PC-3 (cell line): ENCODE measurements at regions not wholly inside any gene's neighbourhood (a gene's known extent, or its start where the extent isn't known, plus 50 kb on each side); places are given as distances from the start of the nearest gene placed in this dataset.
A peak's percentile ranks its signal among the peaks of the same experiment; 100 is the strongest.

Experiments
- ATAC-seq: fragments of 200-7000 bp; cut with Tn5 transposase; 2 replicates; pipeline ENCODE4 v1.9.1; 2020; ENCODE audit warnings: mild to moderate bottlenecking, moderate library complexity
- BruUV-seq: library from RNA; stranded (reverse); fragments of 400-500 nt; replicated peaks from 2 replicates; lab custom pipeline; 2021; lab: Mats Ljungman, UMichigan
- CTCF ChIA-PET: fragments of 300-600 bp; sonication (Branson Sonifier 250); formaldehyde crosslinking; loops from one replicate; lab custom pipeline; 2022; ENCODE audit warnings: antibody characterized with exemption; lab: Charles Lee
- POLR2A ChIA-PET: fragments of 300-600 bp; sonication (Branson Sonifier 250); formaldehyde crosslinking; loops from one replicate; lab custom pipeline; 2022; ENCODE audit warnings: antibody characterized with exemption; ENCODE audit not compliant: unreplicated experiment; lab: Charles Lee
- DNase-seq: peaks from one replicate; pipeline ENCODE4 v3.0.0-alpha.2; 2015
- H2AFZ ChIP-seq: fragments of 300-600 bp; sonication (generic); 2 replicates; pipeline ENCODE4 v1.6.0; 2016; ENCODE audit warnings: antibody characterized with exemption, low read length
- H3F3A ChIP-seq: fragments of 300-600 bp; sonication (generic); one replicate; pipeline ENCODE4 v1.6.0; 2017; ENCODE audit warnings: antibody characterized with exemption, low read length, control low read depth, mild to moderate bottlenecking; ENCODE audit not compliant: unreplicated experiment
- H3K27ac ChIP-seq: fragments of 300-600 bp; sonication (generic); 2 replicates; pipeline ENCODE4 v1.5.1; 2016; ENCODE audit warnings: mild to moderate bottlenecking, low read length
- H3K27me3 ChIP-seq: fragments of 300-600 bp; sonication (generic); 2 replicates; pipeline ENCODE4 v1.6.1; 2016; ENCODE audit warnings: low read length, mixed read lengths
- H3K36me3 ChIP-seq: fragments of 300-600 bp; sonication (generic); 2 replicates; pipeline ENCODE4 v1.6.1; 2016; ENCODE audit warnings: low read depth, mixed run types, low read length, mixed read lengths
- H3K4me1 ChIP-seq: fragments of 300-600 bp; sonication (generic); 2 replicates; pipeline ENCODE4 v1.5.1; 2016; ENCODE audit warnings: low read length; ENCODE audit not compliant: insufficient read depth
- H3K4me2 ChIP-seq: fragments of 300-600 bp; sonication (generic); 2 replicates; pipeline ENCODE4 v1.6.0; 2016; ENCODE audit warnings: low read length
- H3K4me3 ChIP-seq: fragments of 300-600 bp; sonication (generic); 2 replicates; pipeline ENCODE4 v1.5.1; 2016; ENCODE audit warnings: mild to moderate bottlenecking, low read length, mixed read lengths
- H3K79me2 ChIP-seq: fragments of 300-600 bp; sonication (generic); 2 replicates; pipeline ENCODE4 v1.6.1; 2017; ENCODE audit warnings: low read length, mixed read lengths
- H3K9ac ChIP-seq: fragments of 300-600 bp; sonication (generic); 2 replicates; pipeline ENCODE4 v1.6.0; 2016; ENCODE audit warnings: mild to moderate bottlenecking, low read length
- H3K9me2 ChIP-seq: fragments of 300-600 bp; sonication (generic); replicated peaks from 2 replicates; pipeline ENCODE4 v1.6.1; 2016; ENCODE audit warnings: mixed run types, low read length, mixed read lengths
- H3K9me3 ChIP-seq: fragments of 300-600 bp; sonication (generic); 2 replicates; pipeline ENCODE4 v1.6.1; 2016; ENCODE audit warnings: low read length, mixed read lengths
- H4K20me1 ChIP-seq: fragments of 300-600 bp; sonication (generic); 2 replicates; pipeline ENCODE4 v1.6.1; 2016; ENCODE audit warnings: low read length, mixed read lengths
- CTCF ChIP-seq: fragments of 300-600 bp; sonication (generic); conservative IDR thresholded peaks from 2 replicates; pipeline ENCODE4 v1.5.1; 2017; ENCODE audit warnings: antibody characterized with exemption, low read depth, mild to moderate bottlenecking, low read length
- EZH2 ChIP-seq: fragments of 300-600 bp; sonication (generic); IDR thresholded peaks from one replicate; pipeline ENCODE4 v1.6.1; 2017; ENCODE audit warnings: antibody characterized with exemption, mild to moderate bottlenecking, low read length; ENCODE audit not compliant: unreplicated experiment
- EZH2phosphoT487 ChIP-seq: fragments of 300-600 bp; sonication (generic); IDR thresholded peaks from 2 replicates; pipeline ENCODE4 v1.6.1; 2018; ENCODE audit warnings: mild to moderate bottlenecking, antibody characterized with exemption, low read length, borderline replicate concordance
- intact Hi-C: fragments of 100-400 bp; cut with micrococcal nuclease; formaldehyde crosslinking; loops from 2 replicates; pipeline ENCODE4 v1.9.0; 2023

- CTCF ChIA-PET: no interaction called here
- Histone ChIP-seq H4K20me1 (no peaks in the 10 kb centered on the region), H3K4me1 (no peaks in the 10 kb centered on the region), H3K79me2 (no peaks in the 10 kb centered on the region), H3K9me3 (no peaks in the 10 kb centered on the region), H3K36me3 (no peaks in the 10 kb centered on the region), H3K9me2 (no peaks in the 10 kb centered on the region; the same call in 1 of the 2 replicates), H3F3A (no peaks in the 10 kb centered on the region), H3K27ac (no peak overlapping the region), H3K4me2 (no peak overlapping the region), H3K4me3 (no peak overlapping the region), H3K27me3 (no peaks in the 10 kb centered on the region), H2AFZ (no peak overlapping the region), H3K9ac (no peak overlapping the region)
- POLR2A ChIA-PET: no interaction called here
- DNase-seq (no peak), ATAC-seq (no peak)
- BruUV-seq: no TSS peak
- TF ChIP-seq EZH2phosphoT487 (no peak), EZH2 (no peak), CTCF (no peak)
- intact Hi-C loops: no loop called here
These were observed 873.8 kb downstream of the ROBO2 start for GRCh38 chr3:77913524-77914174.

DNA sequence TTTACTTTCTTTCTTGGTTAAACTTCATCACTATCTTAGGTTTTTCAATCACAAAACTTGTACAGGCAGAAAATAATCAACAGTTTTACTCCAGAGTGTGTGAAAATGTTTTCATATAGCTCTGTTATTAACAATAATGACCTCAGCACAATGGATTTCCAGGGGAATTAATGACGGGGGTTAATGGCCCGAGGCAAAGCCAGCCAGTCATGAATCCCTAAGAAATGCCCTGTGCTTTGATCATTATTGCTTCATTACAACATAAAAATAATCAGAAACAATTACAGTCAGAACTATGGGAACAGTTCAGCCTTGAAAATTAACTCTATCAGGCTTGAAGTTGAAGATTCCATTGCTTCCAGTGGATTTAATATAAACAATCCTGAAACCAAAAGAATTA, 875.4 kb downstream of the ROBO2 start:
- no peaks in the 10 kb centered on the region for H3K4me1 ChIP-seq
- no peak for ATAC-seq
- H3K27ac ChIP-seq: no peak overlapping the region
- DNase-seq: no peak
- peak overlapping the region; percentile 2; the same call in 1 of the 2 replicates for H2AFZ ChIP-seq
- TF ChIP-seq EZH2phosphoT487: no peak
- no peak for TF ChIP-seq EZH2
- no peak for TF ChIP-seq CTCF
- no peaks in the 10 kb centered on the region for H3K79me2 ChIP-seq
- H3K4me3 ChIP-seq: no peak overlapping the region
- H3K9me2 ChIP-seq: no peaks in the 10 kb centered on the region; the same call in 1 of the 2 replicates
- ChIA-PET POLR2A (no interaction called here), CTCF (no interaction called here)
- intact Hi-C loops: no loop called here
- no peak overlapping the region for H3K9ac ChIP-seq
- no peak overlapping the region for H3K4me2 ChIP-seq
- H3F3A ChIP-seq: no peaks in the 10 kb centered on the region
- H3K36me3 ChIP-seq: no peaks in the 10 kb centered on the region
- BruUV-seq: no TSS peak
- H4K20me1 ChIP-seq: no peaks in the 10 kb centered on the region
- H3K27me3 ChIP-seq: no peaks in the 10 kb centered on the region
- H3K9me3 ChIP-seq: no peaks in the 10 kb centered on the region

- Histone ChIP-seq H3K9ac (no peak overlapping the region), H4K20me1 (no peaks in the 10 kb centered on the region), H3F3A (no peaks in the 10 kb centered on the region), H3K27ac (no peak overlapping the region), H3K9me3 (no peaks in the 10 kb centered on the region), H3K9me2 (no peaks in the 10 kb centered on the region), H3K4me1 (no peaks in the 10 kb centered on the region), H3K4me2 (no peak overlapping the region), H3K36me3 (no peaks in the 10 kb centered on the region), H2AFZ (no peak overlapping the region), H3K79me2 (no peaks in the 10 kb centered on the region), H3K27me3 (no peaks in the 10 kb centered on the region), H3K4me3 (no peak overlapping the region)
- no TSS peak for BruUV-seq
- TF ChIP-seq EZH2 (no peak), CTCF (no peak), EZH2phosphoT487 (no peak)
- POLR2A ChIA-PET: no interaction called here
- CTCF ChIA-PET: no interaction called here
- intact Hi-C loops: no loop called here
- DNase-seq (no peak), ATAC-seq (no peak)
These were observed 877.3 kb downstream of the ROBO2 start for GRCh38 chr3:77917225-77917624.
